ENCODE measurements at regions not wholly inside any gene's neighbourhood (a gene's known extent, or its start where the extent isn't known, plus 50 kb on each side); places are given as distances from the start of the nearest gene placed in this dataset.
"Not testable (repeated sequence)": the region's sequence is repeated elsewhere in the genome, so short reads cannot be mapped to it uniquely, and the experiment has no call there.

DNA sequence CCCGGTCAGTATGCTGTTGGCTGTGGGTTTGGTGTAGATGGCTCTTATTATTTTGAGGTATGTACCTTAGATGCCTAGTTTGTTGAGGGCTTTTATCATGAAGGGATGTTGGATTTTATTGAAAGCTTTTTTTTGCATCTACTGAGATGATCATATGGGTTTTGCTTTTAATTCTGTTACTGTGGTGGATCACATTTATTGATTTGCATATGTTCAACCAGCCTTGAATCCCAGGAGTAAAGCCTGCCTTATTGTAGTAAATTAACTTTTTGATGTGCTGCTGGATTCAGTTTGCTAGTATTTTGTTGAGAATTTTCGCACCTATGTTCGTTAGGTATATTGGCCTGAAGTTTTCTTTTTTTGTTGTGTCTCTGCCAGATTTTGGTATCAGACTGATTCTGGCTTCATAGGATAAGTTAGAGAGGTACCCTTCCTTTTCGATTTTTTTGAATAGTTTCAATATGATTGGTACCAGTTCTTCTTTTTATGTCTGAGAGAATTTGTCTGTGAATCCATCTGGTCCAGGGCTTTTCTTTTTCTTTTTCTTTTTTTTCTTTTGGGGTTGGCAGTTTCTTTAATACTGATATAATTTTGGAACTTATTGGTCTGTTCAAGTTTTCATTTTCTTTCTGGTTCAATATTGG is 301.6 kb downstream of the SPATA31A1 start:
- not testable (repeated sequence) for H3K27ac Mint-ChIP-seq, H3K4me1 Mint-ChIP-seq

DNA sequence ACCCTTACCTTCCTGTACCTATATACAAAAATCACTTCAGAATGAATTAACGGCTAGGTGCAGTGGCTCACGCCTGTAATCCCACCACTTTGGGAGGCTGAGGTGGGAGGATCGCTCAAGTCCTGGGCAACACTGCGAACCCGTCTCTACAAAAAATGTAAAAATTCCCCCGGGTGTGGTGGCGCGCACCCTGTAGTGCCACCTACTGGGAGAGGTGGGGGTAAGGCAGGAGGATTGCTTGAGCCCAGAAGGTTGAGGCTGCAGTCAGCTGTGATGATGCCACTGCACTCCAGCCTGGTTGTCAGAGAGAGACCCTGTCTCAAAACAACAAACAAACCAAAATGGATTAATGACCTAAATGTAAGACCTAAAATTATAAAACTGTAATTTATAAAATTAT is 307.6 kb downstream of the SPATA31A1 start:
- not testable (repeated sequence) for H3K27me3 Mint-ChIP-seq (ENCODE audit: low read depth); H3K4me1 Mint-ChIP-seq; H3K4me3 Mint-ChIP-seq; H3K36me3 Mint-ChIP-seq; DNase-seq (ENCODE audit: low spot score in 2 of 2, unreplicated experiment in 2 of 2); H3K9me3 Mint-ChIP-seq; H3K27ac Mint-ChIP-seq

More for the DNA sequence above, 301.6 kb downstream of the SPATA31A1 start:
- not testable (repeated sequence) for H3K36me3 Mint-ChIP-seq; H3K27me3 Mint-ChIP-seq (ENCODE audit: low read depth); H3K9me3 Mint-ChIP-seq; DNase-seq (ENCODE audit: low spot score in 2 of 2, unreplicated experiment in 2 of 2); H3K4me3 Mint-ChIP-seq

DNA sequence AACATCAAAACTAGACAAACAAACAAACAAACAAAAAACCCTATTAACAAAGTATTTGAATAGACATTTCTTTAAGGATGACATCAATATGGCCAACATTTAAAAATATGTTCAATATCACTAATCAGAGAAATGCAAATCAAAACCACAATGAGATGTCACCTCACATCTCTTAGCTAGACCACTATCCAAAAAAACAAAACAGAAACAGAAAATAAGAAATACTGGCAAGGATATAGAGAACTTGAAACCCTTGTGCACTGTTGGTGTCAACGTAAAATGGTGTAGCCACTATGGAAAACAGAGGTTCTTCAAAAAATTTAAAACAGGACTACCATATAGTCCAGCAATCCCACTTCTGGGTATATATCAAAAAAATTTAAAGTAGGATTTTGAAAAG is 308.2 kb downstream of the SPATA31A1 start:
- DNase-seq (ENCODE audit: low spot score in 2 of 2, unreplicated experiment in 2 of 2); H3K27ac Mint-ChIP-seq; H3K36me3 Mint-ChIP-seq; H3K4me1 Mint-ChIP-seq; H3K27me3 Mint-ChIP-seq (ENCODE audit: low read depth); H3K9me3 Mint-ChIP-seq; H3K4me3 Mint-ChIP-seq: not testable (repeated sequence)

DNA sequence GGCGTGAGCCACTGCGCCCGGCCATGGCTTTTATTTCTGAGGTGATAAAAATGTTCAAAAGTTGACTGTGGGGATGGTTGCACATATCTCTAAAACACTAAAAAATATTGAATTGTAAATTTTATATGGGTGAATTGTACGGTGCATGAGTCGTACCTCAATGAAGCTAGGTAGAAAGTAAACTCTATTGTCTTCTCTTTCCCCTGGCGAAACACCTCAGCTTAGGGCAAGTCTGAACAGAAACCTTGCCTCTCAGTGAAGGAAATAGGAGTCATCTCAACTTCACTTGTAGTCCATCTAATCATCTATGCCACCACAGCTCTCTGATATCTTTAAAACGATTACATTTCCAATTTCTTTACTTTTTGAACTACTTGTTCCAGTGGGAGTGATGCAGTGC is 309.6 kb downstream of the SPATA31A1 start:
- not testable (repeated sequence) for H3K4me1 Mint-ChIP-seq; DNase-seq (ENCODE audit: low spot score in 2 of 2, unreplicated experiment in 2 of 2); H3K4me3 Mint-ChIP-seq; H3K9me3 Mint-ChIP-seq; H3K27me3 Mint-ChIP-seq (ENCODE audit: low read depth); H3K27ac Mint-ChIP-seq; H3K36me3 Mint-ChIP-seq

DNA sequence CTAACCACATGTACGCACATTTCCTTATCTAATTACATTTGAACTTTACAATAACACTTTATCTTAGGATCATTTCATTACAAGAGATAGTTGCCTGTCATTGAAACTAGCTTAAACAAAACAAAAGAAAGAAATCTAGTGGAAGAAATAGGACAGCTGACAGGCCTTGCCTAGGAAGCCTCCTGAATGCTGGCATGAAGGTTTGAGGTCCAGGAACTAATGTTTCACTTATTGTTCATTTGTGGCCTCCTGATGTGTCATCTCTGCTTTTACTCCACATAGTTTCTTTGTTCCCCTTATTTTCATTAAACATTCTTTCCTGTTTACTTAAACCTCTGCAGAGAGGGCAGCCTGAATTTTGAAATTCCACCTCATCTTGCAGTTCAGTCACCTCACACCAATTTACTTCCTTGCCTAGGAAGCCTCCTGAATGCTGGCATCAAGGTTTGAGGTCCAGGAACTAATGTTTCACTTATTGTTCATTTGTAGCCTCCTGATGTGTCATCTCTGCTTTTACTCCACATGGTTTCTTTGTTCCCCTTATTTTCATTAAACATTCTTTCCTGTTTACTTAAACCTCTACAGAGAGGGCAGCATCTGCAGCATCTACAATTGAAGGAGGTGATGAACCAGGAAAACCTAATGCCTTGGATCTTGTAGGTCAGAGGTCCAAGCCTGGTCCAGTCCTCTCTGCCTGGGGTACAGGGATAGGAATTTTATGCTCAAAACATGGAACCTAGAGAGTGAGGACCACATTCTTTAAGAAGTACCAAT is 319.2 kb downstream of the SPATA31A1 start:
- H3K27ac Mint-ChIP-seq; H3K9me3 Mint-ChIP-seq; H3K4me1 Mint-ChIP-seq; H3K27me3 Mint-ChIP-seq (ENCODE audit: low read depth); H3K36me3 Mint-ChIP-seq; H3K4me3 Mint-ChIP-seq; DNase-seq (ENCODE audit: low spot score in 2 of 2, unreplicated experiment in 2 of 2): not testable (repeated sequence)

DNA sequence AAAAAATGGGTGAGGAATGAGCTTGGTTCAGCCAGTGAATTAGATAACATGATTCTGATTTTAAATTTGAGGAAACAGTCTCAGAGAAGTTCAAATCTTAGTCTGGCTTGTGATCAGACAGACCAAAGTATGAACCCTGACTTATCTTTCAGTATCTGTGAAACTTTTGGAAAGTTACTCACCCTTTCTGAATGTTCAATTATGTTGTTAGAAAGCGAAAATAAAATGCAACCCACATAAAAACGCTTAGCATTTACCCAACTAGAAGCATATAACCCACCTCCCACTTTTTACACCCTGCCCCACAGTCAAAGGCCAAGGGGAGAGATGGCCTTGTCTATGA is 319.7 kb downstream of the SPATA31A1 start:
- not testable (repeated sequence) for H3K4me1 Mint-ChIP-seq; H3K27ac Mint-ChIP-seq; DNase-seq (ENCODE audit: low spot score in 2 of 2, unreplicated experiment in 2 of 2); H3K36me3 Mint-ChIP-seq; H3K27me3 Mint-ChIP-seq (ENCODE audit: low read depth); H3K4me3 Mint-ChIP-seq; H3K9me3 Mint-ChIP-seq

DNA sequence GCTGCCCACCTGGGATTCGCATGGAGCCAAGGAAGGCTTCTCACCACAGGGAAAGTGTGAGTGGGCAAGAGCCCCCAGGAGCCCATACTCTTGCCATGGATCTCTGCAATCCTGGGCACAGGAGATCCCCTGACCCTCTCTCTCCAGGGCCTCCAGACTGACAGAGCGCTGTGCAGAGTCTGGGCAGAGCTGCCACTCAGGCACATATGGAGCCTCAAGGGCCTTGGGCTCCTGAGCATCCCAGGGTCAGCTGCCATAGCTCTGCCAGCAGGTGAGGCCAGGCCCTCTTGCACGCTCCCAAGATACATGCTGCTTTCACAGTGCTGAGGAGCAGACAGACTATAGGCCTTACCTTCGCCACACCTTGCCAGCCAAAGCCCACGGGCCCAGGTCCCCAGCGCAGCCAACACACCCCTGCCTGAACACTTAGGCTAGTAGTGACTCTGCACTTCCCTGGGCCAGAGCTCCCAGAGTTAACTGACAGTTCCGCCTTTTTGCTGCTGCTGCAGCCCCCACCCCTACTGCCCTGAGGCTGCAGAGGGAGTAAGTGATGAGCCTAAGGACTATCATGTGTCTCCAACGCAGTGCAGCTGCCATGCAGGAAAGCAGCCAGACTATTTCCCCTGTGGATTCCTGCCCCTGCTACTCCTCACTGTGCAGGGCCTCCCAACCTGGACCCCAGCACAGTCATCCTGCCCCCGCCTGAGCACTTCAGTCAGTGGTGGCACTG is 323.2 kb downstream of the SPATA31A1 start:
- not testable (repeated sequence) for H3K27me3 Mint-ChIP-seq (ENCODE audit: low read depth); H3K36me3 Mint-ChIP-seq; H3K27ac Mint-ChIP-seq; H3K9me3 Mint-ChIP-seq; DNase-seq (ENCODE audit: low spot score in 2 of 2, unreplicated experiment in 2 of 2); H3K4me3 Mint-ChIP-seq; H3K4me1 Mint-ChIP-seq

DNA sequence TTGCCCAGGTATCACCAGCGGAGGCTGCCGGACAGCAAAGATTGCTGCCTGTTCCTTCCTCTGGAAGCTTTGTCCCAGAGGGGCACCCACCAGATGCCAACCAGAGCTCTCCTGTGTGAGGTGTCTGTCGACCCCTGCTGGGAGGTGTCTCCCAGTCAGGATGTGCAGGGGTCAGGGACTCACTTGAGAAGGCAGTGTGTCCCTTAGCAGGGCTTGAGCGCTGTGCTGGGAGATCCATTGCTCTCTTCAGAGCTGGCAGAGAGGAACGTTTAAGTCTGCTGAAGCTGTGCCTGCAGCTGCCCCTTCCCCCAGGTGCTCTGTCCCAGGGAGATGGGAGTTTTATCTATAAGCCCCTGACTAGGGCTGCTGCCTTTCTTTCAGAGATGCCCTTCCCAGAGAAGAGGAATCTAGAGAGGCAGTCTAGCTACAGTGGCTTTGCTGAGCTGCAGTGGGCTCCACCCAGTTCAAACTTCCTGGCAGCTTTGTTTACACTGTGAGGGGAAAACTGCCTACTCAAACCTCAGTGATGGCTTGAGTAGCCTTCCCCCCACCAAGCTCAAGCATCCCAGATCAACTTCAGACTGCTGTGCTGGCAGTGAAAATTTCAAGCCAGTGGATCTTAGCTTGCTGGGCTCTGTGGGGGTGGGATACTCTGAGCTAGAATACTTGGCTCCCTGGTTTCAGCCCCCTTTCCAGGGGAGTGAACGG is 325.4 kb downstream of the SPATA31A1 start:
- not testable (repeated sequence) for H3K9me3 Mint-ChIP-seq; H3K4me1 Mint-ChIP-seq; H3K36me3 Mint-ChIP-seq; H3K4me3 Mint-ChIP-seq; DNase-seq (ENCODE audit: low spot score in 2 of 2, unreplicated experiment in 2 of 2); H3K27me3 Mint-ChIP-seq (ENCODE audit: low read depth); H3K27ac Mint-ChIP-seq

DNA sequence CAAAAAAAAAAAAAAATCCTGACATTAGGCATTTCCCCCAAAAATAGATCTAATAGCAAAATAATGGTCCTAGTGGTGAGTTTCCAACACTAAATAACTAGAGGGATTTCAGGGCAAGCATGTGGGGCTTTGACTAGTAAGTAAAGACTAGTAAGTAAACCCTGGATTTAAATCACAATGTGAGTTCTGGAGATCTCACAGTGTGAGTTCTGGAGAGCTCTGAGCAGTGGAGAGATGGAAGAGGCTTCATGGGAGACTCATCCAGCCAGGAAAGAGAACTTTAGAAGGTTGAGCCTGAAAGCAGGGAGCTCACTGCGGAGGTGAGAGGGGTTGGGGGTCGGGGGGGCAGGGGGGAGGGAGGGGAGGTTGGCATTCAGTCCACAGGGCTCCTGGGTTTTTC is 373.4 kb downstream of the SPATA31A1 start:
- H3K27me3 Mint-ChIP-seq (ENCODE audit: low read depth); H3K27ac Mint-ChIP-seq; H3K4me1 Mint-ChIP-seq; DNase-seq (ENCODE audit: low spot score in 2 of 2, unreplicated experiment in 2 of 2); H3K4me3 Mint-ChIP-seq; H3K36me3 Mint-ChIP-seq; H3K9me3 Mint-ChIP-seq: not testable (repeated sequence)

DNA sequence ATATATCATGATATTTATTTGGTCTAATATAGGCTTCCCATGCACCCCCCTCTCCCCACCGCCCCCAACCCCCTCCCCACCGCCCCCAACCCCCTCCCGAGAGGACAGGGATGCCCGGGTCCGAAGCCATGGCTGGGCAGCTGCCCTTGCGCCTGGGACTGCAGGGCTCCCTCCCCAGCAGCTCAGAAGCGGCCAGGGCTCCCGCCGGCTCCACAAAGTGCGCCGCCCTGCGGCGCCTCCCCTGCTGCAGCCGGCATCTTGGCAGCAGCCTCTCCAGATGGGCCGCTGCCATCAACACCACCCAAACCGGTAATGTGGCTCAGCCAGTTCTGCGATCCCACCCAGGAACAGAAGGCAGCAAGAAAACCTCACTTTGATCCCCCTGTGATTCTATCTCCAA is 389.4 kb downstream of the SPATA31A1 start:
- not testable (repeated sequence) for H3K36me3 Mint-ChIP-seq; H3K4me3 Mint-ChIP-seq; DNase-seq (ENCODE audit: low spot score in 2 of 2, unreplicated experiment in 2 of 2); H3K27ac Mint-ChIP-seq; H3K4me1 Mint-ChIP-seq; H3K27me3 Mint-ChIP-seq (ENCODE audit: low read depth); H3K9me3 Mint-ChIP-seq

DNA sequence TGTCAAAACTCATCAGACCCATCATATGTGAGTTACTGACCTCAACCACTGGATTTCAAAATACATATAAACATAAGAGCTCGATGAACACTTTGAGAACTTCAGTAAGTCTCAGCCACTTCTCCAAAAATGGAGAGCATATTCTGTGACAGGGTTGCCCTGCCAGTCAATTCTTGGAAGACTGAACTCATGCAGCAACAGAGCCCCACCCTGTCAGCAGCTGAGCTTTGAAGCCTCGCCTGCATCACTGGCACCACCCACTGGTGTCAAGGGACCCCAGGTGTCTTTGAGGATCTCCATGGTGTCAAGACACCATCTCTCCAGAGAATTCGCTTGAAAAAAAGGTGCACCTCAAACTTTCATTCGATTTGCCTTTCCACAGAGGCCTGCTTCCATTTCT is 420.1 kb downstream of the SPATA31A1 start:
- not testable (repeated sequence) for H3K27me3 Mint-ChIP-seq (ENCODE audit: low read depth); H3K4me1 Mint-ChIP-seq; DNase-seq (ENCODE audit: low spot score in 2 of 2, unreplicated experiment in 2 of 2); H3K9me3 Mint-ChIP-seq; H3K27ac Mint-ChIP-seq; H3K4me3 Mint-ChIP-seq; H3K36me3 Mint-ChIP-seq
